GM21737 (cell line): ENCODE measurements at regions not wholly inside any gene's neighbourhood (a gene's known extent, or its start where the extent isn't known, plus 50 kb on each side); places are given as distances from the start of the nearest gene placed in this dataset.

Experiments
- ATAC-seq: cut with Tn5 transposase; IDR thresholded peaks from one replicate; pipeline ENCODE4 v1.9.1; 2021; ENCODE audit warnings: mild to moderate bottlenecking, moderate library complexity; ENCODE audit not compliant: unreplicated experiment

DNA sequence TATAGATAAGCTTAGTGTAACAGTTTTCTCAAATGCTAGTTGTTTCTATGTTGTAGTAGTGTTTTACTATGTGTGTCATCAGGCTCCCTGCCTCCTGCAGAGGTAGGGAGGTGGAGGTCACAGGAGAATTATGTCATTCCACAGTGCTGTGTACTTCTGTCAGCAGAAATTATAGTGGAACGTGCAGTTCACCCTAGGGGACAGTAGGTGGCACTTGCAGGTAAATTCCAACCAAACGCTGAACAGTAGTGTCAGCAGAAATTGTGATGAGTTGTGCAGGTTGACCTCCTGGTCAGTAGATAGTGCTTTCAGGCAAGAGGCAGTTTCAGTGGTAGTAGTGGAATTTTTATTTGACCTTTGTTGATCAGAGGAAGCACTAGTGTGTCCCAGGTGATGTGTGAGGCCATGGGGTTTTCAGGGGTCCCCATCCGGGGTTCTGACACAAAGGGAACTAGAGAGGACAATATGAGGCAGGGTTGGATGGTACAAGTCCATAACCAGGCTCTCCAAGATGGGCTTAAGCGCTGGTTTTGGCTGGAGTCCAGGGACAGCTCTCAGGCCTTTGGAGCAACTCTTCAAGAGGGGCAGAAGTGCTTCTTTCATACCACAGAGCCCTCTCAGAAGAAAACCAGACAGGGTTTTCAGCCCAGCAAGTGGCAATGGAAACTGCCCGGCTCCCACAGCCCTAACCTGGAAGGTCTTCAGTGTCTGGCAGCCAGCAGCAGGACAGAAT is 402.9 kb downstream of the CYLC2 start:
- ATAC-seq = peak; percentile 95

DNA sequence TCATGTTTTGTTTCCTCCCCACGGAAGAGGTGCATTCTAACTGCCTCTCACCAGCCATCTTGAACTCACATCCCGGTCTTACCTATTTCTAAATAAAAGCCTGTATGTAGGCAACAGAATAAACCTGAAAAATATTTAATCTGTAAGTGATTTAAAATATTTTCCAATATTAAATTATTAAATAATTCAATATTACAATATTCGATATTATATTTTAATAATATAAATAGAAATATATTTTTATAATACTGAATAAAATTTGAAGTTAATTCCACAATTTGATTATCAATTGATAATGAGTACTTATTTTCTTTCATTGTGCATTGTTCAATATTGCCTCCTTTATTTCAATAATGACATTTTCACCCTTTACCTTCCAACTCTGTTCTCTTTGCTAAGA is 404.4 kb downstream of the CYLC2 start:
- no peak for ATAC-seq

DNA sequence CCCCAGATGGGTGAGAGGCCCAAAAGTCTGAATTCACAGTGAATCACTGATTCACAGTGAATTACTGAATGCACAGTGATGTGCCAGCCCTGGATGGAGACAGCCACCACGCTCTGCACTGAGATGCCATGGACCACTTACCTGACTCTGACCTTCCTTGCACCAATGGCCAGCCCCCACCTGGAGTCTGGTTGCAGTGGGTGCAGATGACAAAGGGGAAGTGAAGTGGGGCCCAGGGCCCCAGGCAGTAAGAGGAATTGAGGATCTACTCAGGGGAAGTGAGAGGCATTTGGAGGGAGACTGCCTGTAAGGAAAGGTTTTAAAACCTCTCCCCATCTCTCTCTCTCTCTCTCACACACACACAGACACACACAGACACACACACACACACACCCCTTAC is 412.1 kb downstream of the CYLC2 start:
- no peak for ATAC-seq

DNA sequence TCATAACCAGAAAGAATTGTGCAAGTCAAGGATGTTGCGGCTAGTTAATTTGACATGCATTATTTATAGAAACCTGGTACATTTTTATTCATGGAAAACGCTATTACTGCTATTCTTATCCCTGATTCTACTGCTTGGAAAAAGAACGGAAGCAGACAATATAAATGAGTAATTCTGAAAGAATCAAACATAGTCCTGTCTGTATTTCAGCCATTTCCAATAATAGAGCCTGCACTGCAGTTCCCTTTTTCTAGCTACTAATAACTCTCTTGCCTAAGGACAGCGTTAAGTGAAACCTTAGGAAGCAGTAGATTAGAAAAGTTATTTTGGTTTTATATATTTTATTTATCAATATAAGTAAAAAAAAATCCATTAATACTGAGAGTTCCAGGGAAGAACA is 414.9 kb downstream of the CYLC2 start:
- no peak for ATAC-seq

DNA sequence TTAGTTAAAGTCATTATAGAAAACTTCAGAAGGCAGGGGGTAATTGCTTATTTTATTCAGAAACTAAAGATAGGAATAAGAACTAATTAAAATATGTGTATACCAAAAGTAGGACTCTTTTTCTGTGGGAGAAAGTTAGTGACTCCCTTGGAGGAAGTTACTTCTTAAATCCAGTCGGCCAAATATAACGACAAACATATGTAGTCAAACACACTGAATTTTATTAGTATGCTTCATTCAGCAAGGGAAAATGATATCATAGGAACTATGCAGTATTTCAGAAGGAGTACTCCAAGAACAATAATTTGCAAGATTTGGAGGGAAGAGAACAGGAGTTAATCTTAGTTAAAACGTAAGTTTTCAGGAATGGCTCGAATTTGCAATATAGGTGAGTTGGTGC is 432.6 kb downstream of the CYLC2 start:
- ATAC-seq = no peak

DNA sequence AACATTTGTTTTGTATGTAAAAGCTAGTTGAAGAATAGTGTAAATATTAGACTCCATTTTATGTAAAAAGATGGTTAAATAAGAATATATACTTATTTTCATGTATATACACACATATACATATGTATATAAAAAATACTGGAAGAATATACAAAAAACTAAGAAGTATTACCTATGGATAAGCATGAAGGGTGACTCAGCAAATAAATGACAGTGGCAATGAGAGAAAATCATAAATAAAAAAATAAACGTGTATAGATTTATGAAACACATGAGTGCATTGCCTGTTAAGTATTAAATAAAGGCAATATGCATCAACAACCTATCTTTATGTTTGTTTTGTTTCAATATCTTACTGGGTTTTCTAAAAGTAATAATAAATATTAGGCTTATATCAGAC is 435.3 kb downstream of the CYLC2 start:
- no peak for ATAC-seq

DNA sequence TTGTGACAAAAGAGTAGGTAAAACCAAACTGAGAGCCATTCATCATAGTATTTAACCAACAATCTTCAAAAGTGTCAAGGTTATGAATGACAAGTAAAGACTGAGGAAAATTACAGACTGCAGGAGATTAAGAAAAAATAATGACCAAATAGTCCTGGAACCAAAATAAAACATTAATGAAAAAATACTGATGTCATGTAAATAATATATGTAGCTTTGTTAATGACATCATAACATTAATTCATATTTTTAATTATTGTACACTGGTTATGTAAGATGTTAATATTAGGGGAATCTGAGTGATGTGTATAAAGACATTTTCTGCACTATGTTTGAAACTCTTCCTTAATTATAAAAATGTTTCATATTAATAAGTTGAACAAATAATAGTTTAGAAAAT is 436.7 kb downstream of the CYLC2 start:
- no peak for ATAC-seq

DNA sequence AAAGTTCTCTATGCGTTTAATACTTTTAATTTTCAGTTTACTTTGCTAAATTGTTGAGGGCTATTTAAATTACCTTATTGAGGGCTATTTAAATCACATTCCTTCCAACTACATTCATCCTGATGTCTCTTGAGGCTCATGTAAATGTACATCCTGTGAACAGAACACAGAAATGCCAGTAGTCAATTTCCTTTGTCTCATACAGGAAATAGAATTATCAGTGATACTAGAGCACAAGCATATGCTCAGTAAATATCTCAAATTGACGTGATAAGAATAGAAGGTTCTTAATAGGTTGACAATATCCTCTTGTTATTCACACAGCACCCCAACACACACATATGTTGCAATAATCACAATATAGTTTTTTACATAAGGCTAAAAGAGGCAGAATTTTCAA is 449.0 kb downstream of the CYLC2 start:
- no peak for ATAC-seq

DNA sequence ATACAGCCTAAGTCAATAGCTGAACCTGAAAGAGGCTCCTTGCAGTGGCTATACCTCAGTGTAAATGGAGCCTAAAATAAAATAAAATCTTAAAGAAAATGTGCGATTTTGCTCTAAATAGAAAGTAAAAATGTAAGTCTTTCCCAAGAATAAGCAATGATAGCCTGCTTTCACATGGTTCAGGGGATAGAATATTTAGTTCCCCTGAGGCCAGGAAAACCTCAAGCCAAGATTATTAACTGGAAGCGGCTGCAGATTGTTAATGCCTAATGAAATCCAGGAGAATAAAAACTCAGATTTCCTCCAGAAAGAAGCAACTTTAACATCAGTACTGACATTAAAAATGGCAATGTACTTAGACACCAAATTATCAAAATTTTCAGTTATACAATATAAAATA is 463.7 kb downstream of the CYLC2 start:
- ATAC-seq = no peak

DNA sequence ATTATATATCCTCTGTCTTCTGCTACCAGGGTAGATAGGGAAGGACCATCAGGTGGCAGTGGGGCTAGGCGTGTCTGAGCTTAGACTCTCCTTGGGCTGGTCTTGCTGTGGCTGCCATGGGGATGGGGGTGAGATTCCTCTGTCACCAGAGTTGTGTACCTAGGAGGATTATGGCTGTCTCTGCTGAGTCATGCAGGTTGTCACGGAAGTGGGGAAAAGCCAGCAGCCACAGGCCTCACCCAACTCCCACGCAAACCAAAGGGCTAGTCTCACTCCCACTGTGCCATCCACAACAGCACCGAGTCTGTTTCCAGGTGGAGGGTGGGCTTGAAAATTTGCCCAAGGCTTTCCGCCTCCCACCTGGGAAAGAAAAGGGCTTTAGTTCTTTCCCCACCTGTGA is 476.1 kb downstream of the CYLC2 start:
- no peak for ATAC-seq

DNA sequence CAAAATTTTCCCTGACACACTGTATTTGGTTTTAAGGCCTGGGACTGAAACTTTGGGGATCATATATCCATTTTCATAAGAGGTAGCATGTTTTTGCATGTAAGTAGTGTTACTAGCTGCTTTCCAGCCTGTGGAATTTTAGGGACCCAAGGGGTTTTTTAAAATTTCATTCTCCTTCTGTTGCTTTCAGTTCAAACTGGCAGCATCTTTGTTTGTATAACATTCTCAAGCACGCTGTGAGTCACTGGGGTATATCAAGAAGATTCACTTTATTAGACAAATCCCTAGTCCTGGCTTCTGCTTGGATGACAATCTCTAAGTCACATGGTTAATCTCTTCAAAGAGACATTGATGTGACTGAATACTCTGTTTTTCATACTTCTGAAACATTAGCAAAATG is 479.0 kb downstream of the CYLC2 start:
- no peak for ATAC-seq

DNA sequence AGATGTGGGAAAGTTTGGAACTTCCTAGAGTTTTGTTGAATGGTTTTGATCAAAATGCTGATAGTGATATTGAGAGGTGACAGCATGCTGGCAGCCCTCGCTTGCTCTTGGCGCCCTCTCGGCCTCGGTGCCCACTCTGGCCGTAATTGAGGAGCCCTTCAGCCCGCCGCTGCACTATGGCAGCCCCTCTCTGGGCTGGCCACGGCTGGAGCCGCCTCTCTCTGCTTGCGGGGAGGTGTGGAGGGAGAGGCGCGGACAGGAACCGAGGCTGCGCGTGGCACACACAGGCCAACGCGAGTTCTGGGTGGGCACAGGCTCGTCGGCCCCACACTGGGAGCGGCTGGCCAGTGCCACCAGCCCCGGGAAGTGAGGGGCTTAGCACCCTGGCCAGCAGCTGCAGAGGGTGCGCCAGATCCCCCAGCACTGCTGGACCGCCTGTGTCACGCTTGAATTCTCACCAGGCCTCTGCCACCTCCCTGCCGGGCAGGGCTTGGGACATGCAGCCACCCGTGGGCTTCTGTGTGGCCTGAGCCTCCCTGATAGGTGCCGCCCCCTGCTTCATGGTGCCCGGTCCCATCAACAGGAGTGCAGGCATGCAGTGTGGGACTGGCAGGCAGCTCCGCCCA is 488.5 kb downstream of the CYLC2 start:
- ATAC-seq = no peak

DNA sequence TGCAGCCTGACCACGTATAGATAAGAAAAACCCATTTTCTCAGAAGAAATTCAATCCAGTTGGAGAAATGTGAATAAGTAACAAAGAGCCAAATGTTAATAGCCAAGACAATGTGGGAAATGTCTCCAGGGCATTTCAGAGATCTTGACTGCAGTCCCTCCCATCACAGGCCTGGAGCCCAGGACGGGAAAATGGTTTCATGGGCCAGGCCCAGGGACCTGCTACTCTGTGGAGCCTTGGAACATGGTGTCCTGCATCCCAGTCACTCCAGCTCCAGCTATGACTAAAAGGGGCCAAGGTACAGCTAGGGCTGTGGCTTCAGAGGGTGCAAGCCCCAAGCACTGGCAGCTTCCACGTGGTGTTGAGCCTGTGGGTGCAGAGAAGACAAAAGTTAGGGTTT is 490.0 kb downstream of the CYLC2 start:
- no peak for ATAC-seq

DNA sequence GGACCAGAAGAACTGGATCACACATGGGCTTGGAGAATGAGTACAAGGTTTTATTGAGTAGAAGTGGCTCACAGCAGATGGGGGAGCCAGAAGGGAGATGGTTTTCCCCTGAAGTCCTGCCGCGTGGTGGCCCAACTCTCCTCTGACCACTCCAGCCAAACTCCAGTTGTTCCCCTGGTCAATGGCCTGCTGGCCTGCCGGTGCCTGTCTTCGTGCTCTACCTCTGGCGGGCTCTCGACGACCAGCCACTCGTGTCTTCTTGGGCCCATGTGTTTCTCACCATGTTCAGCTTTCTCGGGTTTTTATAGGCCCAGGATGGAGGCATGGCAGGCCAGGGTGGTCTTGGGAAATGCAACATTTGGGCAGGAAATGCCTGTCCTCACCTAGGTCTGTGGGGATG is 519.6 kb downstream of the CYLC2 start:
- no peak for ATAC-seq

DNA sequence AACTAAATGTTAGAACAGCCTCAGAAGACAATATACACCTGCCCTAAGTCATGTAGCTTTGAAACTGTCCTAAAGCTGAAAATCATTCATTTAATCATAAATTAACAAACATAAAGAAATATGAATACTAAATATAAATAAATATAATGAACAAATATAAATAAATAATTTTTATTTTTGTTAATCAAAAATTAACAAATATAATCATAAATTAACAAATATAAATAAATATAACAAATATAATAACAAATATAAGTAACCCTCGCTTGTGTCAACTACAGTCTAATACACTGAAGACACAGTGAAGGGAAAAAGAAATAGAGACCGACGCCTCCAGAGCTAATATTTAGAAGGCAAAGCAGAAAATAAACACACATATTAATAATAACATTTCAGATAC is 527.3 kb downstream of the CYLC2 start:
- ATAC-seq = no peak

DNA sequence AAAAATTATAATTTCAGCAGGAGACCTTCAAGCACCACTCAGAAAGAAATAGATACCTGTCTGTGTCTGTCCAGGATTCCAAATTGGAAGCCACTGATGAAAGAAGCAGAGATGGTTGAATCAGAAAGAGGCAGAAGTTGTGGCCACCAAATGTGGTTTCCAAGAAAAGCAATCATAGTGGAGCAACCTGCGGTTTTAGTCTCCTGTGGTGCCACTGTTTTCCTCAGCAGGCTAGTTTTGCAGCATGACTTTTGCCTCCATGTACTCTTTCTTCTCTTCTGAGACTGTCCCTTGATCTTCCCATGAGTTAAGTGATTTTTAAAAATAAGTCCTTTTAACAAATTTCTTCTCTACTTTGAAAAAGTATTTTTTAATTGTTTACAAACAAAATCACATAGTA is 535.8 kb downstream of the CYLC2 start:
- ATAC-seq = no peak

DNA sequence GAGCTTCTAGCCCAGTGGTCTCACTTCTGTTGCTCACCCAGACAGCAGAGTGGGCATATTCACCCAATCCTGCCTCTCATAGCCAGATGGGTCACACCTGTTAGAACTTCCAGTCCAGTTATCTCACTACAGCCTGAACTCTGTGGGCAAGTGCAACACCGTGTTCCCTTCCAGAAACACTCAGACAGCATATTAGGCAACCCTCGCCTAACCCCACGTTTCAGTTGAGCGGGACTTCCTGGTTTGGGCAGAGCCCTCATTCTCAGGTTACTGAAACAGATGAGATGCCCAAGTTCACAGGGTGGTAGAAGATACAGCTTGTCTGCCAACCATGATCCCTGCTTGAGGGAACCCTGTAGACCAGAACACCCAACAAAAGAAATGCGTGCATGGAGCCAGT is 538.2 kb downstream of the CYLC2 start:
- no peak for ATAC-seq

DNA sequence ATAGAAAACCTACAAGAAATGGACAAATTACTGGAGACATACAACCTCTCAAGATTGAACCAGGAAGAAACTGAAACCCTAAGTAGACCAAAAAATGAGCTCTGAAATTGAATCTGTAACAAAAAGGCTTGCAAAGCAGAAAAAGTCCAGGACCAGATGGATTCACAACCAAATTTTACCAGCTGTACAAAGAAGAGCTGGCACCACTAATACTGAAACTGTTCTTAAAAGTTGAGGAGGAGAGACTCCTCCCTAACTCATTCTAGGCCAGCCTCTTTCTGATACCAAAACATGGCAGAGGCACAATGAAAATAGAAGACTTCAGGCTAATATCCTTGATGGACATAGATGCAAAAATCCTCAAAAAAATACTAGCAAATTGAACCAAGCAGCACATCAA is 542.3 kb downstream of the CYLC2 start:
- no peak for ATAC-seq

DNA sequence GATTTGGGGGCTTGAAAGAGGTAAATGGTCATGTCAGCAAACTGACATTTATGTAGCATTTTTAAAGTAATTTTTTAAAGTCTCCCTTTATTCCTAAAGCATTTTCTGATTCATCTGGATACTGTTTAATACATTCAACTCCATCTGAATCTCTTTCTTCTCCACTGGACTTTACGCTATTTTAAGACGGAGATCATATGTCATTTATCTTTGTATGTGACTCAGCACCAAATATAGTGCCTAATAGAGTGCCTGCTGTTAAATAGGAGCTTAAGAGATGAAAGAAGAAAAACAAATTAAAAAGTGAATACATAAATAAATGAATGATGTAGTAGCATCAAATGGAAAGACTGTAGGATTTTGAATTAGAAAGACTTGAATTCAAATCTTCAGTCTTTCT is 548.8 kb upstream of the SMC2 start:
- ATAC-seq = no peak

DNA sequence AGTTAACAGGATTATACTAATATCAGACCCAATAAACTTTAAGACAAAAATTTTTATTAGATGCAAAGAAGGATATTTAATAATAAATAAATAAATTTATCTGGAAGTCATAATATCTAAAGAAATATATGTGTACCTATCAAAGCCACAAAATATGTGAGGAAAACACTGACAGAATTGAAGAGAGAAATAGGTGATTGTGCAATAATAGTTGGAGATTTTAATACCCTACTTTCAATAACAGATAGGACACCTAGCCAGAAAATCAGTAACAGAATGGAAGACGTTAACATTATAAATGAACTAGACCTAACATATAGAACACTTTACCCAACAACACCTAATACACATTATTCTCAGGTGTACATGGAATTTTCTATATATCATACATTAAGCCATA is 541.4 kb upstream of the SMC2 start:
- no peak for ATAC-seq

DNA sequence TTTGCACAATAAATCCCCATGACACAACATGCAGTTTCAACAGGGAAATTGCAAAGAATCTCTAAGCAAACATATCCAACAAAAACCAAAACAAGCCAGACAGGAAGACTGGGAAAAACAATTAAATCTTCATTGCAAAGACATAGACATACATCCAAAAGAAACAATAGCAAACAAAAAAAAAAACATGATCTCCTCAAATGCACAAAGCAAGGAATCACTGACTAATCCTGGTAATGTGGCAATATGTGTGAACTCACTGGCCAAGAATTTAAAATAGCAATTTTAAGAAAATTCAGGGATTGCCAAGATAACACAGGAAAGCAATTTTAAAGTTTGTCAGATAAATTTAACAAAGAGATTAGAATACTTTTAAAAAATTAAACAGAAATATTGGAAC is 520.1 kb upstream of the SMC2 start:
- no peak for ATAC-seq

DNA sequence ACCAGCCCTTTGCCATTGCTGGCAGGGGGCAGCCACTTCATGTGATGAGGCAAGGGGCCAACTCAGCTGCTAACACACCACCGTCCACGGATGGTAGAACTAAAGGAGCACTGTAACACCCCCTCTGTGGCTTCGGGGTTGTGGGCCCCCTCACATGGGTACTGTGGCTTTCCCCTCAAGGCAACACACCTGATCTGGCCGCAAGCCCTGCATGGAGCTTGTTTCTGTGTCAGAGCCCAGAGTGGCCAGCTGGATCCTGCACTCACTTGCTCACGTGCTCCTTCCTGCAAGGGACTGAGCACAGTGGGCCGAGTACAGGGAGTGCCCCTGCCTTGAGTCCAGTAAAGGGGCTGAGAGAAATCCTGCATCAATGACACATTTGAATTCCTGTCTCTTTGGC is 507.4 kb upstream of the SMC2 start:
- ATAC-seq = no peak

DNA sequence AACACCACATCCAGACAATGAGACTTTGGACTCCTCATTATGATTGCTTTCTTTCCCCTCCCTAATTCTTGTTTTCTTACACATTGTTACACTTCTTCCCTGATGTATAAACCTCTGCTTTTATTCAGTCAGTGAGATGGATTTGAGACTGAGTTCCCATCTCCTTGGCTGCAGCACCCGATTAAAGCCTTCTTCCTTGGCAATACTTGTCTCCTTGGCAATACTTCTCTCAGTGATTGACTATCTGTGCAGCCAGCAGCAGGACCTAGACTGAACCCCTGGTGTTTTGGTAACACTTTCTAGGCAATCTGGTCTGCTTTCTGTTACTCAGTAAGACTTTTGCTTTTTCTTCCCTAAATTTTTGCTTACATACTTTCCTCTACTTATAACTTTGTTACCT is 492.8 kb upstream of the SMC2 start:
- no peak for ATAC-seq
